NCI-H2107 (cell line): ENCODE measurements at regions not wholly inside any gene's neighbourhood (a gene's known extent, or its start where the extent isn't known, plus 50 kb on each side); places are given as distances from the start of the nearest gene placed in this dataset.
"Not testable (repeated sequence)": the region's sequence is repeated elsewhere in the genome, so short reads cannot be mapped to it uniquely, and the experiment has no call there.

Experiments
- DNase-seq: peaks from one replicate; lab custom pipeline; 2025; lab: John Stamatoyannopoulos, UW

GRCh38 chr6:93940381-93940780 is 521.0 kb upstream of the EPHA7 start:
- DNase-seq: no peak

- DNase-seq: no peak
These were observed 512.8 kb upstream of the EPHA7 start for GRCh38 chr6:93932175-93932574.

- no peak for DNase-seq
These were observed 508.4 kb upstream of the EPHA7 start for GRCh38 chr6:93927731-93928130.

GRCh38 chr6:93919365-93919764 is 500.0 kb upstream of the EPHA7 start:
- DNase-seq: no peak

- no peak for DNase-seq
These were observed 498.9 kb upstream of the EPHA7 start for GRCh38 chr6:93918258-93918657.

GRCh38 chr6:93917216-93917615 is 497.9 kb upstream of the EPHA7 start:
- DNase-seq: no peak

GRCh38 chr6:93916716-93917115 is 497.4 kb upstream of the EPHA7 start:
- DNase-seq: no peak

- no peak for DNase-seq
These were observed 496.6 kb upstream of the EPHA7 start for GRCh38 chr6:93915961-93916360.

GRCh38 chr6:93902517-93902916 is 483.2 kb upstream of the EPHA7 start:
- no peak for DNase-seq

GRCh38 chr6:93900142-93900541 is 480.8 kb upstream of the EPHA7 start:
- no peak for DNase-seq

GRCh38 chr6:93896081-93896480 is 476.7 kb upstream of the EPHA7 start:
- no peak for DNase-seq

GRCh38 chr6:93894521-93894920 is 475.2 kb upstream of the EPHA7 start:
- no peak for DNase-seq

GRCh38 chr6:93889713-93890112 is 470.4 kb upstream of the EPHA7 start:
- DNase-seq: no peak

- DNase-seq: no peak
These were observed 467.1 kb upstream of the EPHA7 start for GRCh38 chr6:93886416-93886815.

- DNase-seq: no peak
These were observed 440.6 kb upstream of the EPHA7 start for GRCh38 chr6:93859971-93860370.

- DNase-seq: no peak
These were observed 438.9 kb upstream of the EPHA7 start for GRCh38 chr6:93858213-93858612.

- DNase-seq: no peak
These were observed 430.5 kb upstream of the EPHA7 start for GRCh38 chr6:93849857-93850256.

- DNase-seq: no peak
These were observed 428.8 kb upstream of the EPHA7 start for GRCh38 chr6:93848031-93848742.

- no peak for DNase-seq
These were observed 422.8 kb upstream of the EPHA7 start for GRCh38 chr6:93842178-93842577.

- DNase-seq: not testable (repeated sequence)
These were observed 416.2 kb upstream of the EPHA7 start for GRCh38 chr6:93835451-93836145.

GRCh38 chr6:93835026-93835425 is 415.7 kb upstream of the EPHA7 start:
- not testable (repeated sequence) for DNase-seq

- DNase-seq: not testable (repeated sequence)
These were observed 414.0 kb upstream of the EPHA7 start for GRCh38 chr6:93833326-93833725.

- DNase-seq: not testable (repeated sequence)
These were observed 410.4 kb upstream of the EPHA7 start for GRCh38 chr6:93829757-93830156.

- no peak for DNase-seq
These were observed 409.6 kb upstream of the EPHA7 start for GRCh38 chr6:93829009-93829408.
